AG08396 (cell line): ENCODE measurements at regions not wholly inside any gene's neighbourhood (a gene's known extent, or its start where the extent isn't known, plus 50 kb on each side); places are given as distances from the start of the nearest gene placed in this dataset.

Experiments used
- DNase-seq: peaks from one replicate; pipeline ENCODE4 v3.0.0; 2012; ENCODE audit warnings: low spot score, mixed read lengths

GRCh38 chr3:94512876-94513275 is 450.0 kb downstream of the NSUN3 start:
- no peak for DNase-seq

- no peak for DNase-seq
Measured at GRCh38 chr3:94513600-94513999, 450.7 kb downstream of the NSUN3 start.

GRCh38 chr3:94515983-94516382 is 453.1 kb downstream of the NSUN3 start:
- DNase-seq = no peak

- DNase-seq = no peak
Measured at GRCh38 chr3:94520364-94520763, 457.5 kb downstream of the NSUN3 start.

DNA sequence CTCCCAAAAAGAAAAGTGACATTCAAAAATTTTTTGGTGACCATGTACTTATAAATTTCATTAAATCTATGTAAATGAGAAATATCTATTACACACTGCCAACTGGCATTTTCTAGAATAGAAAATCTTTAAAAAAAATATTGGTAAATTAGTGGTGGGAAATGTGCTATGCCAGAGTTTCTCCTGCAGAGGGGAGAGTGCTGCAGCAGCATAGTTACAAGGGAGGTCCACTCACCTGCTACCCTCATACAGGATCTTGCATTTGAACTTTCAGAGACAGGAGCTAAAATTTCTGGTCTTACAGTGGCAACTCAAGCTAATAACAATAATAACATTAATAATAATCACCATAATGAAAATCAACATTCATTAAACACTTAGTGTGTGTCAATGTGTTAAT is 459.6 kb downstream of the NSUN3 start:
- DNase-seq = no peak

- DNase-seq = no peak
Measured at GRCh38 chr3:94524102-94524919, 461.4 kb downstream of the NSUN3 start.

- no peak for DNase-seq
Measured at GRCh38 chr3:94525043-94525442, 462.2 kb downstream of the NSUN3 start.

DNA sequence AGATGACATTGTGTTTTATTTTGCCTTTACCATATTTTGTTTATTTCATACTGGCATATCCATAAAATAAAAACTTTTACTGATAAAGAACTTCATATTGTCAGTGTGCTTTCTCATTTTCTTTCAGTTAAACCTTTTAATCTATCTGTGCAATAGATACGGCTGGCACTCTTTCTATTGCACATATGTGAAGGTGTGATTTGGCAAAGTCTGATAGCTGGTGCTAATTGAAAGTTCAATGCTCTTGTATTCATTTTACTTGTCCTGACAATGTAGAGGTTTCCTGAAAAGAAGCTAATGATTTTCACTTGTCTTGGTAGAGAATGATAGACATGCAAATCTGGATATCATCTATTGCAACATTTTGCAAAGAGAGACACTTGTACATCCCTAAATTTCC is 467.0 kb downstream of the NSUN3 start:
- no peak for DNase-seq

GRCh38 chr3:94532951-94533350 is 470.1 kb downstream of the NSUN3 start:
- no peak for DNase-seq

- DNase-seq = no peak
Measured at GRCh38 chr3:94539937-94540336, 477.1 kb downstream of the NSUN3 start.

DNA sequence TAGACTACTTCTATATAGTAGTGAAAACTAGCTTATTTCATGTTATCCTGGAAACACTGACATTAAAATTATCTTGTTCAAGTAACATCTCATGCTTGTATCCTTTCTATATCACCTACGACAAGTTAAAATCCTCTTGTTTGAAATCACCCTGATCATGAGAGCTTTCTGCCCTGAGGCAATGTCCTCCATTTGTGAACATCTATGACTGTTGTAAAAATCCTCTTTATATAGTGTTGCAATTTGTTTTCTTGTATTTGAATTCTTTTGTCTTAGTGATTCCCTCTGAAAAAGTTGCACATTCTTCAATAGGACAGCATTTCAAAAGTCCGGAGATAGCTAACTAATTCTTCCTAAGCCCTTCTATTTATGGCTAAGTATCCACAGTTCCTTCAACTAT is 480.3 kb downstream of the NSUN3 start:
- DNase-seq = no peak

GRCh38 chr3:94544131-94544789 is 481.4 kb downstream of the NSUN3 start:
- DNase-seq = no peak

DNA sequence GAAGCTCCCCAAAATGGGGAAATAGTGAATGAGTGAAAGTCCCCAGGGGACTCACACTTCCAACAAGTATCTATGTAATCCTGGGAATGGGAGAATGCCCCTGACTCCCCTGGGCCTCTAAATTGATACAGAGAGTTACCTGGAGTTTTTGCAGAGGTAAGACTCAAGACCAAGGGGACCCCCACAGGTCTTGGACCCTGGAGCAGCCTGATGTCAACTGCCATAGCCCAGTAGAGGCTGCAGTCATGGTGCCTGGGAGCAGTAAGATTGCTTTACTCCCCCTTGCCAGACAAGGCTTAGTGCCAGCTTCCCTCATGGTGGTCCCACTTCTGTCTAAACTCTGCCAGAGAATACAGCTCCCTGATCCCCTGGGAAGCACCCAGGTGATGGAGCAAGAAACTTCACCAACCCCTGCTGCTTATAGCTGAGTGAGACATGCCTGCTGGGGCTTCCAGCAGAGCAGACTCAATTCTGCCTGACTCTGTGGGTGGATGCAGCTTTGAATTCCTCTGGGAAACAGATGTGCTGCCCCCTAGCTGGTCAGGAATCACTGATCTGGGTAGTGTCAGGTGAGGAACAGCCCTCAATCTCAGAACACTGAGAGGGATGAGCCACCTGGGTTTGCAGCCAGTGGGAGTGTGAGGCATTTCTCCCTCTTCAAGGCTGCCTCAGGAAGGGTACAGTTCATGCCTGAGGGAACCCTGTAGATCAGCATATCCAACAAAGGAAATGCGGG is 485.9 kb downstream of the NSUN3 start:
- no peak for DNase-seq

DNA sequence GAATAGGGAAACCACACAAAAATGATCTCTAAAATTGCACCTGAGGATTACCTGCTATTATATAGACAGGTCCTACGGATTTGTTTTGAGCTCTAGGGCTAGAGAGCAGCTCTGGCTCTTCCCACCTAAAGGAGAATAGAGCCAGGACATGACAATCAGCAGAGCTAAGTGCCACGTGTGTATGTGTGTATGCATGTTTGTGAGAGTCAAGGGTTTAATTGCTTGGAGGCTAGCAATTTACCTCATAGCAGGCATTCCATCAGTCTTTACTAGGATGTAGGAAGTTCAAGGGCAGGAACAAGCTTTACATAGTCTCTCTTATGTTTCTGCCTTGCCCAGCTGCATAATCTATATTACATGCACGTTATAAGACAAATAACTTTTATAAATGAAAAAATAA is 498.2 kb downstream of the NSUN3 start:
- DNase-seq = no peak

GRCh38 chr3:94564247-94564646 is 501.4 kb downstream of the NSUN3 start:
- no peak for DNase-seq

DNA sequence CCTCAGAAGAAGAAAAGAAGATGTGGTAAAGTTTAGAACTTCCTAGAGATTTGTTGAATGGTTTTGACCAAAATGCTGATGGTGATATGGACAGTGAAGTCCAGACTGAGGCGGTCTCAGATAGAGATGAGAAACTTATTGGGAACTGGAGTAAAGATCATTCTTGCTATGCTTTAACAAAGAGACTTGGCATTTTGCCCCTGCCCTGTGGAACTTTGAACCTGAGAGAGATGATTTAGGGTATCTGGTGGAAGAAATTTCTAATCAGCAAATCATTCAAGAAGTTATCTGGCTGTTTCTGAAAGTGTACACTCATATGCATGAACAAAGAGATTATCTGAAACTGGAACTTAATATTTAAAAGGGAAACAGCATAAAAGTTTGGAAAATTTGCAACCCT is 505.2 kb downstream of the NSUN3 start:
- DNase-seq = no peak

- no peak for DNase-seq
Measured at GRCh38 chr3:94573337-94573736, 510.5 kb downstream of the NSUN3 start.

GRCh38 chr3:94587291-94587690 is 524.4 kb downstream of the NSUN3 start:
- DNase-seq = no peak

GRCh38 chr3:94593526-94594150 is 530.8 kb downstream of the NSUN3 start:
- no peak for DNase-seq

DNA sequence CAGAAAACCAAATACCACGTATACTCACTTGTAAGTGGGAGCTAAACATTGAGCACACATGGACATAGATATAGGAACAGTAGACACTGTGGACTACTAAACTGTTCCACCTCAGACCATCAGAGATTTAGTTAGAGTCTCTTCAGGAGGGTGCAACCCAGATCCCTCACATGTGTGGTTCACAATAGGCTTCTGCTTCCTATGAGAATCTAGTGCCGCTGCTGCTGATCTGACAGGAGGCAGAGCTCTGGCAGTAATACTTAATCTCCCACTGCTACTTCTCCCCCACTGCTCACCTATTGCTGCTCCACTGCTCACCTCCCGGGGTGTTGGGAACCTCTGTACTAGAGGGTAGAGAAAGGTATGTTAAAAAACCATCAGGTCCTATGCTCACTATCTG is 533.3 kb downstream of the NSUN3 start:
- no peak for DNase-seq

GRCh38 chr3:94596887-94597566 is 534.2 kb downstream of the NSUN3 start:
- no peak for DNase-seq

DNA sequence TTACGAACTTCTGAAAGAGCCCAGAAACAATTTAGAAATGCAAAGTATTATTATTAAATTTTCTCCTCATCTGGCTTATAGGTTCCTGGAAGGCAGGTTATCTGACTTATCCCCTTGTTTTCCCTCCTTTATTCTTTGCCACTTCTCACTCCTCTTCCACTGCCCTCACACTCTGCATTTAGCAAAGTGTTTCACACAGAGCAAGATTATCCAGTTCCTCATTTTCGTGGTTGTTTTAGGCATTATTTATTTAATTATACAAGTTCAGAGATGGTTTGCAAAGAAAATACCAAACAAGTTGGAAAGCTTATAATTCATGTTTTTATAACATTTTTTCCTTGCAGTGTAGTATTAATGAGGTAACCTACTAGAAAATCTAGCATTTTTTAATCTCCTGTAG is 544.9 kb downstream of the NSUN3 start:
- DNase-seq = no peak
